SHP77 (cell line): ENCODE measurements at regions not wholly inside any gene's neighbourhood (a gene's known extent, or its start where the extent isn't known, plus 50 kb on each side); places are given as distances from the start of the nearest gene placed in this dataset.

ENCODE experiments used
- DNase-seq, 2 experiments: peaks; one replicate each; lab custom pipeline; 2025; lab: John Stamatoyannopoulos, UW

- DNase-seq: no peak
Measured at GRCh38 chrX:4878640-4879039, 1165.2 kb upstream of the PRKX start.

DNA sequence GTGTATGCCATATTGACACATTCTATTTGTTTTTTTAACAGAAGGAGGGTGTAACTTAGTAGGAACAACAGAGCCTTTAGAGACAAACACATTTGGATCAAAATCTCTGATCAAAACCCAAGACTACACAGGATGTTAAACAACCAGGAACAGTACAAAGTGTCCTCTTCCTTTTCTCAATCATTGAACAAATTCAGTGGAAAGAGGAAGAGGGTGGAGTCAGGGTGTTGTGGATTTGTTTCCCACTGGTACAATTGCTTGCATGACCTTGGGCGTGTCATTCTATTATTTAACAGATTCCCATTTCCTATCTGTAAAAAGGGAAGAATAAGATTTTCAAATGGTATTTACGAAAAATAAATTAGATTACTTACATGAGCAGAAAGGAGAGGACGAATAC, 1162.8 kb upstream of the PRKX start:
- DNase-seq: no peak

GRCh38 chrX:4851534-4851933, 1138.1 kb upstream of the PRKX start:
- DNase-seq: no peak

- DNase-seq: no peak
Measured at GRCh38 chrX:4850312-4850711, 1136.9 kb upstream of the PRKX start.

DNA sequence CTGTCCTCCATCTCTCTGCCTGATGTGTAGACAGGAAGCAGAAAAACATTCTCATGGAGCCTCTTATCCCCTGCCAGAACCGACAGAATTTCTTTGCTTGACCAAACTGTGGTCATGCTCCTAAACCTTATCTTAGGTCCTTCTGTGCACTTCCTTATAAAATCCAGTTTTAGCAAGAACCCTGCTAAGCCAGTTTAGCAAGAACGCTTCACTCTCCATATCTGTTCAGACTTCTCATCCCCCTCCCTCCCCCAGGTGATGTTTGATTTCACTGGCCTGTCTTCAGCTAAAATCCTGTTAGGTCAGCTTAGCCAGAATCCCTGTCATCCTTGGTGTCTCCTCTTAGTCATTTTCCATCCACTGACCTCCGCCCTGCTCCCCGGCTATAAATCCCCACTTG, 1130.9 kb upstream of the PRKX start:
- no peak for DNase-seq

DNA sequence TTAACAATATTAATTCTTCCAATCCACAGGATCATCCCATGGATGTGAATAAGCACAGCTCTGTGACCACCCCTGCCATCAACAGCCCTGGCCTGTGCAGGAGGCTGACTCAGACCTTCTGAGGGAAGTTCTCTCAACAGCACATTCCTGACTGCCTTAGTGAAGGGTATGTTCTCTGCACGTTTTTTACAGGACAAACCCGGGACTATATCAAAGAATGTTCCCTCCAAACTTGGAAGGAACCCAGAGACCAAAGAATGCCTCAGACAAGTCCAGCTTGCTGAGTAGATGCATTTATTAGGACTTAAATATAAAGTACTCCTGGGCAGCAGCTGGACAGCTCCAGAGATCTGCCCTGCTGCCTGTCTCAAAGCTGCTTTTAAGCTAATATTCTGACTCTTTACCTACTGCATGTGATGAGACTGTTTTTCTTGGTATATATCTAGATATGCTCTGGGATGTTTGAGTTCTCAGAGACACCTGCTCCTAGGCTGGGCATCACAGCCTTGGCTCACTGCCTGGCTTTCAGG, 1127.8 kb upstream of the PRKX start:
- DNase-seq: no peak

DNA sequence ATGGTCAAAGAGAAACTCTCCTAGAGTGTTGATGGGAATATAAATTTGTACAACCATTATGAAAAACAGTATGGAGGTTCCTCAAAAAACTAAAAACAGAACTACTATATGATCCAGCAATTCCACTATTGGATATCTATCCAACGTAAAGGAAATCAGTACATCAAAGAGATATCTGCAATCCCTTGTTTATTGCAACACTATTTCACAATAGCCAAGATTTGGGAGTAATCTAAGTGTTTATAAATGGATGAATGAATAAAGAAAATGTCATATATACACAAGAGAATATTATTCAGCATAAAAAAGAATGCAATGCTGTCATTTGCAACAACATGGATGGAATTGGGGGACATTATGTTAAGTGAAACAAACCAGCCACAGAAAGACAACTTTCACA, 1118.1 kb upstream of the PRKX start:
- no peak for DNase-seq

- DNase-seq: no peak
Measured at GRCh38 chrX:4830880-4831557, 1117.6 kb upstream of the PRKX start.

DNA sequence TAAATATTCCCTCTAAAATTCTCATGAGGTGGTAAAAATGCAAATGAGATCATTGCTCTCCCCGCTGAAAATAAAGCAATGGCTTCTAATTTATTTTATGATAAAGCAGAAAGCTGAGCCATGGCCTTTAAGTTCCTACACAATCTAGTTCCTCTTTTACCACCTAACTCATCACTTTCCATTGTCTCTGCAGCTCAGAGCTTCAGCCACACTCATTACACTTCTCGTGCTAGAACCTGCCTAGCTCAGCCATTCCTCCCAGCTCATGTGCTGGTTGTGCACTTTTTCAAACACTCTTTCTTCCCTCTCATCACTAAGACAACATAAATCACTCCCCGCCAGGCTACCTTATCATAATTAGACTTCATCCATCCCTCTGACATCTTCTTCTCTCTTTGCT, 1112.1 kb upstream of the PRKX start:
- no peak for DNase-seq

DNA sequence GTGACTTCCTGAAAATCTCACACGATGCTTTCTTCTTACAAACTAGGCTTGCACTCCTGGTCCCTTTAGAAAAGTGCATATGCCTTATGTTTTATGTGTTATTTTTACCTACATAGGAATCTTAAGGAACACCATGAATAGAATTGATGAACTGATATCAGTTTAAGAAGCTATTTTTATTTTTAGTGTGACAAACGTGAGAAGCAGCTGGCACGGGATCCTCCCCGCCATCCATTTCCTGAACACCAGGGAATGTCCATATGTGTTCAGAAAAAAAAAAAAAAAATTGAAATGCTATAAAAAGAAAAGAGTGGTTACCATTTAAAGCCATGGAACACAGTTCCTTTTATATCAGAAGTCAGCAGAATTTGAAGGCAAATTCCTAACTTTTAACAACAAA, 1096.1 kb upstream of the PRKX start:
- DNase-seq: no peak

GRCh38 chrX:4805502-4805901, 1092.1 kb upstream of the PRKX start:
- DNase-seq: peak in 1 of 2 experiments; percentile 0

GRCh38 chrX:4800756-4801155, 1087.3 kb upstream of the PRKX start:
- DNase-seq: no peak

GRCh38 chrX:4787971-4788370, 1074.5 kb upstream of the PRKX start:
- DNase-seq: no peak

DNA sequence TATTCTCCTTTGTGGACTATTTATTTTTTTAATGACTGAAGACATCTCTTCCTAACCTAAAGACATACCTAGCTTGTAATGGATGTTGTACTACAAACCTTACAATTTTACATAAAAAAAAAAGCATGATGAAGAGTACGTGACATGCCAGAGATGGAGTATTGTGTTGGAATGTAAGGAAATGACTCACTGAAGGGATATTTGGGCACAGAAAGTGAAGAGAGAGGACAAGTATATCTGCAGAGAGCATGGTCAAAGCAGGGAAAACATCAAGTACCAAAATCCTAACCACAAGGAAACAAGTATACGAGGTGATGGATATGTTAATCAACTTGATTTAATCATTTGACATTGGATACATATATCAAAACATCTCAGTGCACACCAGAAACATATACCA, 1051.4 kb upstream of the PRKX start:
- DNase-seq: no peak

- DNase-seq: no peak
Measured at GRCh38 chrX:4762196-4762595, 1048.7 kb upstream of the PRKX start.

GRCh38 chrX:4754878-4755604, 1041.6 kb upstream of the PRKX start:
- DNase-seq: no peak

DNA sequence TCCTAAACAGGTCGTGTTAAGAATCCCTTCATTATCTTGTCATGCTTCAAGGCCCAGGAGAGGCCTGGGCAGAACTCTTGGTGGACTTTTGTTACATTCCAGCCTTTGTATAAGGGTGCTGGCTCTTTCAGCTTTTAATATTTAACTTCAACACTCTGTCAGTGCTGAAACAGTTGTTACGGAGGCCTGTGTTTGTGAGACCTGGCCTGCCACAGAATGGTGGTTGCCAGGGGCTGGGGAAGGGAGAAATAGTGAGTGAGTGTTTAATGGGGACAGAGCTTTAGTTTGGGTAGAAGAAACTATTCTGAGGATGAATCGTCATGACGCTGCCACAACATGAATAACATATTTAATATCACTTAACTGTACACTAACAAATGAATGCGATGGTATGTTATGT, 1027.6 kb upstream of the PRKX start:
- DNase-seq: no peak

DNA sequence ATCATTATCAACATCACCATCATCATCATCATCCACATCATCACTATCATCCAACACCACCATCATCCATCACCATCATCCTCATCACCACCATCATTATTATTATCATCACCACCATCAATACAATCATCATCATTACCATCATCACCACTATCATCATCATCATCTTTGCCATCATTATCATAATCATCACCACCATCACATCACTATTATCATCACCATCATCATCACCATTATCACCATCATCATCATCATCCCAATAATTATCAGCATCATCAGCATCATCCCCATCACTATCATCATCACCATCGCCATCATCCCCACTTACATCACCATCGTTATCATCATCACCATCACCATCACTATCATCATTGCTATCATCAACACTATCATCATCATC, 1021.9 kb upstream of the PRKX start:
- no peak for DNase-seq

- no peak for DNase-seq
Measured at GRCh38 chrX:4710618-4711433, 997.4 kb upstream of the PRKX start.

DNA sequence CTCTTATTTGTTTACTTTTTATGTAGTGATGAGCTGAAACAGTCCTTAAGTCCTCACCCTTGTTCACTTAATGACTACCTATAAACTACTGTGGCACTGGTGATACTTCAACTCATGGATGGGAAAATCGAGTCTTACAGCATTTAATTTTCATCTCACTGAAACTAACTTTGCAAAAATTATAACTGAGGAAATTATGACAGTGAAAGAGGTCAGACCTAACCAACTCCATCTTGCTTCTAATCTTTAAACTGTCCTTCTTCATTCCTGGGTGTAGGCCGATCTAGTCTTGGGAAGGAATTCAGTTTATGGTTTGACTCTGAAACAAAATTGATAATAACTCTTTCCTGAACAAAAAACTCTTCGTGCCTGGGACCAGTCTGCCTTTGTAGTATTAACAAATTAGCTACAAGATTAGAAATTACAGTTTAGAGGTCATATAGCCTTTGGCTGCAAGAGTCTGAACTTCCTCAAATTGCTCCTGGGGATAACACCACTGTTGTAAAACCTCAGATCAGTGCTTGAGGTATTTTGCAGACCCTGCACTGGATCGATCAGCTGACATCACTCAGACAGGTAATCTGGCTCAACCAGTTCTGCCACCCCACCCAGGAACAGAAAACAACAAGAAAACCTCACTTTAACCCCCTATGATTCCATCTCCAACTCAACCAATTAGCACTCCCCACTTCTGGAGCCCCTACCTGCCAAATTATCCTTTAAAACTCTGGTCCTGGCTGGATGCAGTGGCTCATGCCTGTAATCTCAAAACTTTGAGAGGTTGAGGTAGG, 995.7 kb upstream of the PRKX start:
- no peak for DNase-seq

- no peak for DNase-seq
Measured at GRCh38 chrX:4706961-4707360, 993.5 kb upstream of the PRKX start.

- no peak for DNase-seq
Measured at GRCh38 chrX:4690521-4690920, 977.1 kb upstream of the PRKX start.
